H1 (cell line): ENCODE measurements at regions not wholly inside any gene's neighbourhood (a gene's known extent, or its start where the extent isn't known, plus 50 kb on each side); places are given as distances from the start of the nearest gene placed in this dataset.

ENCODE experiments used
- KDM1A ChIP-seq: fragments of 200-600, 300-600 bp; sonication (generic); IDR thresholded peaks from 2 replicates; pipeline ENCODE4 v1.7.1; 2016; ENCODE audit warnings: mild to moderate bottlenecking, low read length, borderline replicate concordance
- PHF8 ChIP-seq: fragments of 200-600 bp; sonication (generic); conservative IDR thresholded peaks from 2 replicates; pipeline ENCODE4 v1.7.1; 2012; ENCODE audit warnings: low read depth, mild to moderate bottlenecking, inconsistent platforms, low read length, moderate library complexity
- SAP30 ChIP-seq: fragments of 300-600 bp; sonication (generic); IDR thresholded peaks from 2 replicates; pipeline ENCODE4 v1.7.1; 2012; ENCODE audit warnings: low read length, moderate library complexity, mild to moderate bottlenecking, inconsistent platforms; ENCODE audit not compliant: insufficient read depth, insufficient replicate concordance

- TF ChIP-seq PHF8 (no peak), KDM1A (no peak), SAP30 (no peak)
- TF ChIP-seq, all 59 proteins: peak for 0
Measured at GRCh38 chr1:98292994-98293393, 368.5 kb upstream of the SNX7 start (continued).
